GM06990 (cell line): ENCODE measurements at regions not wholly inside any gene's neighbourhood (a gene's known extent, or its start where the extent isn't known, plus 50 kb on each side); places are given as distances from the start of the nearest gene placed in this dataset.
"Not testable (repeated sequence)": the region's sequence is repeated elsewhere in the genome, so short reads cannot be mapped to it uniquely, and the experiment has no call there.

Experiments
- DNase-seq: peaks from one replicate; pipeline ENCODE4 v3.0.0-alpha.2; 2011; ENCODE audit not compliant: insufficient read length; ENCODE audit errors: extremely low read depth
- H3K27me3 ChIP-seq: replicated peaks from 2 replicates; pipeline ENCODE4 v1.6.0; 2011; ENCODE audit warnings: low read length; ENCODE audit not compliant: control insufficient read depth, insufficient read depth
- H3K36me3 ChIP-seq: 2 replicates; pipeline ENCODE4 v1.5.1; 2011; ENCODE audit warnings: low read length; ENCODE audit not compliant: control insufficient read depth, insufficient read depth
- H3K4me3 ChIP-seq: replicated peaks from 2 replicates; pipeline ENCODE4 v1.5.1; 2011; ENCODE audit warnings: low read depth, mild to moderate bottlenecking, control low read depth, low read length
- CTCF ChIP-seq: IDR thresholded peaks from 2 replicates; pipeline ENCODE4 v1.5.1; 2011; ENCODE audit warnings: low read length, control low read depth, mild to moderate bottlenecking, inconsistent platforms; ENCODE audit not compliant: insufficient read depth, poor library complexity, severe bottlenecking

- no peak for TF ChIP-seq CTCF
Measured at GRCh38 chr12:115868624-115869023, 408.9 kb downstream of the MED13L start.

GRCh38 chr12:115867854-115868253 lies 409.6 kb downstream of the MED13L start:
- TF ChIP-seq CTCF: no peak
- Histone ChIP-seq H3K4me3 (no peak overlapping the region), H3K27me3 (no peaks in the 10 kb centered on the region; the same call in 1 of the 2 replicates), H3K36me3 (no peaks in the 10 kb centered on the region)
- no peak for DNase-seq

More at GRCh38 chr12:115868624-115869023, 408.9 kb downstream of the MED13L start:
- no peaks in the 10 kb centered on the region for H3K27me3 ChIP-seq
- no peak overlapping the region for H3K4me3 ChIP-seq
- H3K36me3 ChIP-seq: no peaks in the 10 kb centered on the region
- DNase-seq: no peak

GRCh38 chr12:115866909-115867525 lies 410.5 kb downstream of the MED13L start:
- H3K27me3 ChIP-seq: no peaks in the 10 kb centered on the region; the same call in 1 of the 2 replicates
- no peak for DNase-seq
- no peak for TF ChIP-seq CTCF
- no peak overlapping the region for H3K4me3 ChIP-seq
- H3K36me3 ChIP-seq: no peaks in the 10 kb centered on the region

GRCh38 chr12:115866281-115866680 lies 411.2 kb downstream of the MED13L start:
- H3K4me3 ChIP-seq, DNase-seq, H3K36me3 ChIP-seq, H3K27me3 ChIP-seq: not testable (repeated sequence)

- Histone ChIP-seq H3K36me3 (no peaks in the 10 kb centered on the region), H3K27me3 (no peaks in the 10 kb centered on the region; the same call in 1 of the 2 replicates), H3K4me3 (no peak overlapping the region)
- TF ChIP-seq CTCF: no peak
- DNase-seq: no peak
Measured at GRCh38 chr12:115864396-115864795, 413.1 kb downstream of the MED13L start.

GRCh38 chr12:115860619-115861018 lies 416.9 kb downstream of the MED13L start:
- TF ChIP-seq CTCF: no peak
- Histone ChIP-seq H3K4me3 (no peak overlapping the region), H3K27me3 (no peaks in the 10 kb centered on the region; the same call in 1 of the 2 replicates), H3K36me3 (no peaks in the 10 kb centered on the region)
- DNase-seq: no peak
